ENCODE measurements at regions not wholly inside any gene's neighbourhood (a gene's known extent, or its start where the extent isn't known, plus 50 kb on each side); places are given as distances from the start of the nearest gene placed in this dataset.

DNA sequence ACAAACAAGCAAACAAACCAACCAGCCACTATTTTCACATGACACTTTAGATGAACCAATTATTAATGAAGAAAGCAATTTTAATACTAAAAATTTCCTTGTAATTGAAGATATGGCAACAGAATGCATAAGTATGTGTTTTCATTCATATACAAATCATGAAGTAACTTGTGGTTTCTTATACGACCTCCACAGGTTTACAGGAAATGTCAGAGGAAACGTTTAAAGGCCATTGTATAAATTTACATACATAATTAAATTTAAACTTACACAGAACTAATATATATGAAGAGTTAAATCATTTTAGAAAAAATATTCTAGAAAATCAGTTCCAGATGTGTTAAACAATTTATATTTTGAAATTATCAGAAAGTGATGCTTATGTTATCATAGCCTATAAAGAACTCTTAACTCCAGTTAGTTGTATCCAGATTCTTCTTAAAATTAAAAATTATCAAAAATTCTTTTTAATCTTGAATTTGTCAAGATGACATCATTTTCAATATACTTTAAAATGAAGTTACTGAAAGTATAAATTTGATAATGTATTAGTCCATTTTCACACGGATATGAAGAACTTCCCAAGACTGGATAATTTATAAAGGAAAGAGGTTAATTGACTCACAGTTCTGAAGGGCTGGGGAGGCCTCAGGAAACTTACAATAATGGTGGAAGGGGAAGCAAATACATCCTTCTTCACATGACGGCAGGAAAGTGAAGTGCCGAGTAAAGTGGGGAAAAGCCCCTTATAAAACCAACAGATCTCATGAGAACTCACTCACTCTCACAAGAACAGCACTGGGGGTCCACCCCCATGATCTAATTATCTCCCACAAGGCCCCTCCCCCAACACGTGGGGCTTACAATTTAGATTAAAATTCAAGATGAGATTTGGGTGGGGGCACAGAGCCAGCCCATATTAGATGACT, 192.0 kb downstream of the PIK3R1 start:
- DNase-seq (ENCODE audit: low read depth, low spot score) = no peak

DNA sequence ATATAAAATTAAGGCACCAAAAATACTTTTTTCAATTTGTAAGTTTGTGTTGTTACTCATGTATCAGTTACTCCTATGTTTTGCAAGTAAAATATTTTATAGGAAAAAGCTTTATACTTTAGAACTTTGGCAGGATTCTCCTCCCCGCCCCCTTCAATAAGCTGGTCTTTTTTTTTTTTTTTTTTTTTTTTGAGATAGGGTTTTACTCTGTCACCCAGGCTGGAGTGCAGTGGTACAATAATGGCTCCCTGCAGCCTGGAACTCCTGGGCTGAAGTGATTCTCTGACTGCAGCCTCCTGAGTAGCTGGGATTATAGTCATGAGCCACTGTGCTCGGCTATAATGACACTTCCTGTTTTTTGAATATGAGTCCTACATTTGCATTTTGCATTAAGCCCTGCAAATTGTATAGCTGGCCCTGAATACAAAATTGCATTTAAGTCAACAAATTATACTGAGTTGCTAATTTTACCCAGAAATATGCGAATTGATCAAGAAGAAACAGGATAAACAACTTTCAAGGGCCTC, 192.9 kb downstream of the PIK3R1 start:
- DNase-seq (ENCODE audit: low read depth, low spot score) = no peak

DNA sequence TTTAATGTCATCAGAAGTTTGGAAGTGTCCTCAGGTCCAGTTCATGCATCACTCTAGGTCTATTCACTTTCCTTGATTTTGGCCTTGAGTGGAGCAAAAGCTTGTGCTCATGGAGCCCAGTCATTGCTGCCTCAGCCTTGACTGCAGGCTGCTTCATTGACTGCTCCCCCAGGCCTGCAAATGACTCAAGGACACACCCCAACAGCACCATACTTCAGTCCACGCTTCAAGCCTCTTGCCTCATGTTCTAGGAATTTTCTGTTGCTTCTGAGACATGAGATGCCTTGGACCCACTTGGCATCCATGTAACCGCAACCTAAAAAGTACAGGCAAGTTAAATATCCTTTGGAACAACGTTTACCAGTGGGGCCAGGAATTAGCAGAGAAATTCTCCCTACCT, 193.7 kb downstream of the PIK3R1 start:
- no peak for DNase-seq (ENCODE audit: low read depth, low spot score)

DNA sequence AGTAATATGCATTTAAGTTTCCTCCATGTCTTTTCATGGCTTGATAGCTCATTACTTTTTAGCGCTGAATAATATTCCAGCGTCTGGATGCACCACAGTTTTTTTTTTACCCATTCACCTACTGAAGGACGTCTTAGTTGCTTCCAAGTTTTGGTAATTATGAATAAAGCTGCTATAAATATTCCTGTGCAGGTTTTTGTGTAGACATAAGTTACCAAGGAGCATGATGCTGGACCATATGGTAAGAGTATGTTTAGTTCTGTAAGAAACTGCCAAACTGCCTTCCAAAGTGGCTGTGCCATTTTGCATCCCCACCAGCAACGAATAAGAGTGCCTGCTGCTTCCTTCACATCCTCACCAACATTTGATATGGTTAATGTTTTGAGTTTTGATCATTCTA, 195.6 kb downstream of the PIK3R1 start:
- DNase-seq (ENCODE audit: low read depth, low spot score) = no peak

DNA sequence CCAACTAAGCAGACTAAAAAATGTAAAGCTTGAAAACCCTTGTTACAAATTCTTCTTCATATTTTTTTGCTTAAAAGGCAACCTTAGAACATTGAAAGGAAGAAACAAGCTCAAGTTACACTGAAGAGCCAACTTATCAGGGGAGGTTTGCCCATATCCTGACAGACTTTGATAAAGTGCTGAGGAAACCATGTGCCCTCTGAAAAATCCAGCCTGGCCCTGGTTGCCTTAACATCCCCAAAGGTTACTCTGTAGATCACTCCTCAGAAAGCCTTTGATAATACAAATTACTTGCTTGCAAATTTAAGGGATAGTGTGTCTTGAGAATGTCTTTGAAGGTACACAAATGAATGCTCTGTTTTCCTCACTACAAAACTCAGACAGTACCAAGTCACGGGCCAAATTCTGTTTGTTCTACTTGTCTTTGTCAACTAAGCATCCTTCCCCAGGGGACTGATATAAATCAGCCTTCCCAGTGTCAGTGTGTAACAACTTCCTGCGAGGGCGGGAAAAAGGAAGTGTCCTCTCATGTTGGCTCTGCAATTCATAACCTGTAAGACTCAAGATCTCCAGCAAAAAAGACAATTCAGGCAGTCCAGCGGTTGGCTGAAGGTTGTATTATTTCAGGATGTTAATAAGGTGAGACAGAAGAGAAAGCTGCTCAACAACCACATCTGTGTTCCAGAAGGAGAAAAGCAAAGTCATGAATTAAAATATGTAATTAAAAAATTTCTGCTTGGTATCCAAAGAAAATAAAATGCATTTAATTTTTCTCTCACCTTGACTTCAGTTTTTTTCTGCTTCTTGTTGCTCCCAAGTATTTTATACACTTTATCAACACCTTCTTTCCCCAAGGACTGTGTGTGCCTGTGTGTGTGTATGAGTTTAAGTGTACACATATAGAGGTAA, 199.9 kb downstream of the PIK3R1 start:
- no peak for DNase-seq (ENCODE audit: low read depth, low spot score)

DNA sequence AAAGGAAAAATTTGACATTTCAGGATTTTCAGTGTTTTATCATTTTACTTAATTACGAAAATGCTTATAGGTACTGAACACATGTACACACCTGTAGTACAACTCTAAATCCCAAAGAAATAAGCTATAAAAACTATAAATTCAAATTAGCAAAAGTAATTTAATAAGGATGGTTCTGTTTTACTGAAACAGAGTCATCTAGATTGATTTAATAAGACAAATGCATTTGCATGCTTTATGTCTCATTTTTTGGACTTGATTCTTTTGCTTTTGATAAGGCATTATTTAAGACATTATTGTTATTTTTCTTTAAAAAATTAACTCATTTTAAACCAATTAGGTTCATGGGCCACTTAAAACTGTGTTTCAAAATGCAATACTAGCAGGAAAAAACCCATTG, 201.2 kb downstream of the PIK3R1 start:
- DNase-seq (ENCODE audit: low read depth, low spot score) = no peak

DNA sequence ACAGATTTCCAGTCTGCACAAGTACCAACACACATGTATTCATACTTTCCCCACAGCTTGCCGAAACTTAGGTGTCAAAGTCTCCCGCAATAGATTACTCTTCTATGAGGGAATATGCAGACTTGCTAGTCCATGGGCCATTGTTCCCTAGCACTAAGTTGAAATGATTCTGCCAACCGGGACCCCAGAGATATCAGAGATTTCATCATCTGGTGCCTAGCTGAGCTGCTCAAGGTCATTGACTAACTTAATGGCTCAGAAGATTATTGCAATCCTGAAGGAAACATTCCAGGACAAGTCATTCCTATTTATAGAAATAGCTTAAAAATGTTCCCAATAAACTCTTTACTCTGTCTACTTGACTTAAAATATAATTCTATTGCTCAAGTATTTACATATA, 202.6 kb downstream of the PIK3R1 start:
- DNase-seq (ENCODE audit: low read depth, low spot score) = no peak

DNA sequence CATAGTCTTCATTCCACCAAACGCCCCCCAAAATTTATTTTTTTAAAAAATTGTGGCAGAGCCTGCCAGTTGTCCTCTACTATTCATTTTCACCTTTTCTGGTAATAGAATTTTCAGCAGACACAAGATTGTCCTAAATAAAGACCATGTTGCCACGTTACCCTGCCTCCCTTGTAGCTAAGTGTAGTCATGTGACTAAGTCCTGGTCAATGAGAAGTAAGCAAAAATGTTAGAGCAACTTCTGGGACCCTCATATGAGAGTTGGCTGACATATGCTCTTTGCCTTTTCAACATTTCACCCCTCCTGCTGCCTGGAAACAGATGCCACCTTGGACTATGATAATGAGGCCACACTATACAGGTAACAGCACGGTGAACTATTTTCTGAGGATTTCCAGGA, 203.1 kb downstream of the PIK3R1 start:
- no peak for DNase-seq (ENCODE audit: low read depth, low spot score)

DNA sequence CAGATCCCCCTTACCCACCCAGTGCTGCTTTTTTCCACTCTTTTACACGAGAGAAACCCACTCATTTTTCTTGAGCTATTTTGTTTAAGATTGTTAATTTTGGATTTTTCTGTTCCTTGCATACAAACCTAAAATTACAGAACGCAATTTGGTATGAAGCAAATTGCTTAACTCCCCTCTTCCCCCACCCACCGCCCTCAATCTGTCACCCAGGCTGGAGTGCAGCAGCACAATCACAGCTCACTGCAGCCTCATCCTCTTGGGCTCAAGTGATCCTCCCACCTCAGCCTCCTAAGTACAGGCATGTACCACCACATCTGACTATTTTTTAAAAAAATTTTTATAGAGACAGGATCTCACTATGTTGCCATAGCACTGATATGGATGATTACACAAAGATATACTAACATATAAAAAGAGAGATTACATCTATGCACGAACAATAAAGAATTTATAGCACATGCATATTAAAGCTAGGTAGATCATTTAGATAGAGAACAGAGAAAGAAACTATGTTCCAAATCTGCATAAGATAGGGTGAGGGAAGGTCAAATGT, 203.6 kb downstream of the PIK3R1 start:
- DNase-seq (ENCODE audit: low read depth, low spot score) = no peak

DNA sequence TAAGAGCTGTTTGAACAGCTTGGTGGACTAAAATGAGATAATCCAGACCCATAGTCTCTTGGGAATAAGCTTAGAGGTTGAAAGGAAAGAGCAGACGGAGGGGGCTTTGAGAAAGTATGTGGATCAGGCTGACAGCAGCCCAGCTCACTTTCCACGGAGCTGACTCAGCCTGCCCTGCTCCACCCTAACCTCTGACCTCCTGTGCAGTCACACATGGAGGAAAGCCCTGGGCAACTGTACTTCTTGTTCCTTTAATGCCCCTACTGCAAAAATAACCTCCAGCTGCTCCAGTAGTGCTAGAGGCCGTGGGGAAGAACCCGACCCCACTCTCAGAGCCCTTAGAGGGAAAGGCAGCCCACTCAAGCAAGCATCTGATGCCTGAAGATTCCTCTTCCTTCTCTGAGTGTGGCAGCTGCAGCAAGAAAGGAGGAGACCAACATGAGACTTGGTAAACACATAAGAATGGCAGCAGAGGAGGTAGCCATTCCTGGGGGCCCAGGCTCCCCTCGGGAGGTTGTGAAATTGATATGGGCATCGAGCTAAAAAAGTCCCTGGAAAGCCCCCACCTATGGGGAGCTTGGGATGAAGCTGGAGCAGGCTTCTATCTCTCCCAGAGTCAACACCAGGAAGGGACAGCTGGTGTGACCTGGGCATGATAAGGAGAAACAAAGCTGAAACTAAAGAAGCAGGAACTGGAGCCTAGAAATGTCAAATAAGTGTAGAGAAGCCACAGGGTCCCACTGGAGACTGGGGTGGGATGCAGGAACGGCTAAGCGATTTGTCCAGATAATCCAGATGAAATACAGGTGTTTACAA, 204.3 kb downstream of the PIK3R1 start:
- peak; percentile 85 for DNase-seq (ENCODE audit: low read depth, low spot score)

DNA sequence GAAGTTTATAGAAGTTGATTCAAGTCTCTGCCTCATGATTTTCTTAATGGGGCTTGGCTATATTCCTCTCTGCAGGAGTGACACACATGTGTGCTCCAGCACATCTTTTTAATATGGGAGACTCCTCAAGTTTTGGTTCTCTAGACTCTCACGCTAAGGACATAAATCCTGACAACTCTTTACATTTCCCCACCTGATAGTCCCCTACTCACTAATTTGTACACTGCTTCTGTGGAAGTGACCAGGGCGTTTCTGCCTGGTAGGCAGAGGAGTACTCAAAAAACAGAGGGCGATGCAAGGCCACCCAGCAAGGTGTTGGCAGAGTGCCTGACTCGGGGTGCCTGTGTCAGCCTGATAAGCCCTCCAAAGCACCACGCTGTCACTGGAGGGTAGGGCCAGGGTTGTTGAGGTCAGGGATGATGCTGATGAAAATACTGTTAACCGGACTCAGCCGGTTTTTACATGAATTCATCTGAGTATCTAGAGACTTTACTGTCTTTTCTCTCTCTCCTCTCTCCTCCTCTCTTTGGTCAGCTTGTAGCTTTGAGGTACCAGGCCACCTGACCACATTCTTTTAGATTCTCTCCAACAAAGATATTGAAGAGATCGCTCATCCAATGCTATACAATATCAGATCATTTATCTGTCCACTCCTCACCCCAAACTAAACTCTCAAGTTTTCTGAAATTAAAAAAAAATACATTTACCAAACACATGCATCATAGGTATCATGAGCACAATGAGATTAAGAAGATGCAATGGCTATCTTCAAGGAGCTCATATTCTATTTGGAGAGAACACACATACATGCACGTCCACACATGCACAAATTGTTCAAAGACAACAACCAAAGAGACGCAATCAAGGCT, 205.2 kb downstream of the PIK3R1 start:
- no peak for DNase-seq (ENCODE audit: low read depth, low spot score)

DNA sequence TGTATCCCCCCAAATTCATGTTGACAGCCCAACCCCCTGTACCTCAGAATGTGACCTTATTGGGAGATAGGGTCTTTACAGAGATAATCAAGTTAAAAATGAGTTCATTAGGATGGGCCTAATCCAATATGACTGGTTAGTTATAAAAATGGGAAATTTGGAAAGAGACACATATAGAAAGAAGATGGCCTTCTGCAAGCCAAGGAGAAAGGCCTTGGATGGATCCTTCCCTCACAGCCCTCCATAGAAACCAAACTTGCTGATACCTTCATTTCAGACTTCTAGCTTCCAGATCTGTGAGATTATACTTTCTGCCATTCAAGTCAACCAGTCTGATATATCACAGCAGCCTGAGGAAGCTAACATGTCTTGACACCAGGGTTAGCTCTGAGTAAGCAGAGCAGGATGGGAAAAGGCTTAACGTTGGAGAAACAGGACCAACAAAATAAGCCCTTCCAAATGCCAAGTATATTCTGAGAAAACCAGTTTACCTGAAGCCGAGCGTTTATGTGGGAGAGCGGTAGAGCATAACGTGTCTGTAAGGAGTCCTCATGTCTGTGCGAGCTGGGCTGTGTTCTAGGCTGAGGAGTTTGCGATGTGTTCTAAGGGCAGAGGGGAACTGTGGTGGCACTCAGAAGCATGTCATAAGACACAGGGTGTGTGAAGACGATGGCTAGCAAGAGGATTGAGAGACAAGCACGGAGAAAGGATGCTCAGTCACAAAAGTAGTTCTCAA, 206.1 kb downstream of the PIK3R1 start:
- no peak for DNase-seq (ENCODE audit: low read depth, low spot score)

DNA sequence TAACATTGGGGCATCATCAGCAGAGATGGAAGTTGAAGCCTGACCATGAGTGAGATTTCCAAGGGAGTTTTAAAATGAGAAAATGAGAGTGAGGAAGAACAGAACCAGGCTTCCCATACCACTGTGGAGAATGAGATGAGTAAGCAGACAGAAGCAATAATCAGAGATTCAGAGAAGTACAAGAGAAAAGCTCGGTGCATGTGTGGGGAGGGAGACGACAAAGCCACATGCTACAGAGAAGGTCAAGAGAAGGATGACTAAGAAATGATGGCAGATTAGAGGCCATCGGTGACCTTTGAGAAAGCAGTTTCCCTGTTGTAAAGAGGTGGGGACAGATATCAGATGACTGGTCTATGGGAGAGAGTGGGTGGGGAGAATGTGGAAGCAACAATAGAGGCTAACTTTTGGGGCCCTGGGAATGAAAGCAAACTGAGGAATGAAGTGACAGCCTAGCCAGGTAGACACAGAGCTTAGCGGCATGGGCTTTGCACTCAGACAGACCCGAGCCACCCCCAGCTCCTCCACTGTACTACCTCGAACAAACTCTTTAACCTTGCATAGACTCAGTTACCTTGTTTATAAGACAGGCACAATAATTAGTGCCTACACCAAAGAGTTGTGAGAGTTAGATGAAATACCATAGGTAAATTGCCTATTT, 207.7 kb downstream of the PIK3R1 start:
- DNase-seq (ENCODE audit: low read depth, low spot score) = no peak

DNA sequence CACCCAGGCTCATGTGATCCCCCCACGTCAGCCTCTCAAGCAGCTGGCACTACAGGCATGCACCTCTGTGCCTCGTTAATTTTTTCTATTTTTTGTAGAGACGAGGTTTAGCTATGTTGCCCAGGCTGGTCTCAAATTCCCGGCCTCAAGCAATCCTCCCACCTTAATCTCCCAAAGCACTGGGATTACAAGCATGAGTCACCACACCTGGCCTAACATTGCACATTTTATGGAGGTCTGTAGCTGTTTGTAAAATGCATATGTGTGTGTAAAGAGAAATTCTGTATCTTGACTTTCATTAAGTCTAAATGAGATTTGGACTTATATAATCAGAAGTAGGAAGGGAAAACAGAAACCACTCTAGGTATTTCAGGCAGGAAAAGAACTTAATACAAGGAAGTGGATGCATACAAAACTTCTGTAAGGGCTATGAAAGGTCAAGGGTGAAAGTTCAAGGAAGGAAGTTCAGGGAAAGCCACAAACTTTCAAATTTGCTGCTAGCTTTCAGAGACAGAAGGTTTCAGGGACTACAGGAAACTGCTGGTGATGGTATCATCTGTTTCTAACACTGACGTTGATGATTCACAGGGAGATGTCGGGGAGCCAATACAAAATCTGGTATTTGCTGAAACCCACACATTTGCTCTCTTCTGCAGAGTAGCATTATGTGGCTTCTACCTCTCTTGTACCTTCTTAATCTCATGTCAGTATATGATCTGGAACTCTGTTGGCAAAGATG, 209.4 kb downstream of the PIK3R1 start:
- DNase-seq (ENCODE audit: low read depth, low spot score) = peak; percentile 29

DNA sequence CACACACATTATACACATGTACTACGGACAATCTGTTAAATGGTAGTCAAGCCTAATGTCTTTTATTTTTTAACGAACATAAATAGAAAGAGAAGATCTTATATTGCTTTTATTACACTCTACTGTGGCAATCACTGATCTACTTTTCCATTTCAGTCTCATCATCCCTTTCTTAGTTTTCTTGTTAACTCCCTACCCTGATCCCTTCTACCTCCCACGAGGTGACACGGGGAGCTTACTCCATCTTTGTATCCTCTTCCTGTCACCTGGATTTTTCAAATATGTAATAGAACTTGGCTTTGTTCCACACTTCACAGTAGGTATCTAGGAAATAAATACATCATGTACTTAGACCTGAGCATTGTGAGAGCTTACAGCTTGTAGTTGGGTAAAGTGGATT, 211.0 kb downstream of the PIK3R1 start:
- no peak for DNase-seq (ENCODE audit: low read depth, low spot score)

DNA sequence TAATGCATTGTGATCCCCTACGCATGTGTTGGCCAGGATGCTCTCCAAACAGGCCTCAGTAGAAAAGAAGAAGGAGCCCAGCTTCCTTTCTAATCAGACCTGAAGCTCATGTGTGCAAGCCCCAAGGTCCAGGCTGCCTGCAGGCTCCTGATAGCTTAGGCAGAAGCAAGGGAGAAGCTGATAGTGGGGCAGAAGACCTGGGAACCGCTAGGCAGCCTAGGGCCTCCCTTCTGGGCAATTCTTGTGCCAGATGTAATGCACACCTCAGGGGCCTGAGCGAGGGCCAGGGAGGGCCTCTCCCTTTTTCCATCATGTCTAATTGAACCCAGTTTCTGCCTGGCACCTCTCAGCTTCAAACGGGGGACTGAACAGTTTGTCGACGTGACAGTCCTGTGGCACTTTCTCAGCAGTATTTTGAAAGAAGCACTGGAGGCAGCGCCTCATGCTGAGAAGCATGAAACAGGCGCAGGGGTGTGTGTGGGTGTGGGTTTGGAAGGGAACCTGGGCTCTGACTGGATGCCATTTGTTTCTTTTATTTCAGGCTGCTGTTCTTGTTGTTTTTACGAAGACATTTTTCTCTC, 212.8 kb downstream of the PIK3R1 start:
- no peak for DNase-seq (ENCODE audit: low read depth, low spot score)

DNA sequence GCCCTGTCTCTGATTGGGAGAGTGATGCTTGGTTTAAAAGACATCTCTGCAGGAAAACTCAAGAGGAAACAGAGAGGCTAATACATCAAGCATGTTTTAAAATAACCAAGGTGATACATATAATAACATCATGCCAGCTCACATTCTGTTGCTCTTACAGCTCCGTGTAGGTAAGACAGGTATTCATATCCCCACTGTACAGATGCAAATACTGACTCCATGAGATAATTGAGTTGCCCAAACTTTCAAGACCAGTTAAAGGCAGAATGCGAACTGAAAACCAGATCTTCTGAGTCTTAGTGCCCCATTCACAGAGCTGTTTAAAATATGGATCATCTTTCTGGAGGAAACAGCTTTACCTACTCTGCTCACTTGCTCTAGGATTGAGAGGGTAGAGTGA, 214.0 kb downstream of the PIK3R1 start:
- DNase-seq (ENCODE audit: low read depth, low spot score) = no peak

DNA sequence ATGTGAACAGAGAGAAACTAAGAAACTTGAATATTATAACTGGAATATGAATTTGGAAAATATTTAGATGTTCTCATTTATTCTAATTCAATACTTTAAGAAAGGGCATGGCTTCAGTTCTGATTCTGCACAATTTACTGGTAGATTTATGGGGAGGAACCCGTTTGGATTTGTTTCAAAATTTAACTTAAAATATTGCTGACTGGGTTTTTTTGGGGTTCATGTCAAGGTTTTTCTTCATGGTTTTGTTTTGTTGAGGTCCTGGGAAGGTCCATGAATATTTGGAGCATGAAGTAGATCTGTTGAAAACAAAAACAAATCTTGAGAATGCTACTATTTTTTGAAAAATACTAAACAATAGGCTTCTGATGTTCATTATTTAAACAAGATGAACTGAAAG, 214.7 kb downstream of the PIK3R1 start:
- DNase-seq (ENCODE audit: low read depth, low spot score) = no peak
